Endothelial cell of umbilical vein (primary cell): ENCODE measurements at regions not wholly inside any gene's neighbourhood (a gene's known extent, or its start where the extent isn't known, plus 50 kb on each side); places are given as distances from the start of the nearest gene placed in this dataset.

ENCODE experiments used
- BruUV-seq: library from RNA; stranded (reverse); fragments of 400-500 nt; replicated peaks from 2 replicates; lab custom pipeline; 2021; lab: Mats Ljungman, UMichigan
- CTCF ChIA-PET: fragments of 300-600, 350-600 bp; sonication (Branson Sonifier 250); formaldehyde crosslinking; loops from one replicate; lab custom pipeline; 2021; ENCODE audit warnings: antibody characterized with exemption, inconsistent platforms; lab: Charles Lee
- POLR2A ChIA-PET: fragments of 300-600, 350-600 bp; sonication (Branson Sonifier 250); formaldehyde crosslinking; loops from one replicate; lab custom pipeline; 2021; ENCODE audit warnings: antibody characterized with exemption, inconsistent platforms; lab: Charles Lee
- DNase-seq: peaks from one replicate; pipeline ENCODE4 v3.0.0-alpha.2; 2011; ENCODE audit warnings: low read depth, low spot score
- FAIRE-seq: peaks from 2 replicates; lab custom pipeline; 2011; peaks lifted over from hg19 to GRCh38; lab: Jason Lieb, UNC
- H2AFZ ChIP-seq: 2 replicates; pipeline ENCODE4 v1.6.0; 2012; ENCODE audit warnings: low read depth, low read length, control low read depth, inconsistent platforms
- H3K27ac ChIP-seq: 2 replicates; pipeline ENCODE4 v1.5.1; 2011; ENCODE audit warnings: low read depth, mild to moderate bottlenecking, control low read depth, low read length, moderate library complexity; ENCODE audit not compliant: insufficient read depth
- H3K27me3 ChIP-seq, 2 experiments: 2 replicates each; pipeline versions ENCODE4 v1.6.0 to v1.6.1; 2011; ENCODE audit warnings: low read length in 2 of 2, mixed read lengths in 1 of 2; ENCODE audit not compliant: control insufficient read depth in 2 of 2, insufficient read depth in 2 of 2
- H3K36me3 ChIP-seq, 2 experiments: 2 replicates in 1 of 2; 3 replicates in 1 of 2; pipeline ENCODE4 v1.5.1; 2011; ENCODE audit warnings: low read length in 2 of 2, mild to moderate bottlenecking in 1 of 2, moderate library complexity in 1 of 2; ENCODE audit not compliant: control insufficient read depth in 2 of 2, insufficient read depth in 2 of 2; ENCODE audit errors: extremely low read depth in 1 of 2
- H3K4me1 ChIP-seq: 3 replicates; pipeline ENCODE4 v1.5.1; 2011; ENCODE audit warnings: mild to moderate bottlenecking, low read length; ENCODE audit not compliant: control insufficient read depth, insufficient read depth; ENCODE audit errors: extremely low read depth
- H3K4me2 ChIP-seq: 2 replicates; pipeline ENCODE4 v1.6.1; 2011; ENCODE audit warnings: low read length, control low read depth, mixed read lengths; ENCODE audit not compliant: insufficient read depth
- H3K4me3 ChIP-seq, 3 experiments: fragments of 200-600 bp in 1 of 3; sonication (generic), shearing (Covaris generic) in 1 of 3; replicated peaks in 1 of 3; 2 replicates each; pipeline ENCODE4 v1.5.1; 2011 to 2016; ENCODE audit warnings: control low read depth in 3 of 3, low read length in 3 of 3, mild to moderate bottlenecking in 2 of 3, inconsistent platforms in 1 of 3, low read depth in 1 of 3, moderate library complexity in 1 of 3; ENCODE audit not compliant: insufficient read depth in 1 of 3
- H3K79me2 ChIP-seq: 2 replicates; pipeline ENCODE4 v1.6.0; 2012; ENCODE audit warnings: low read length, inconsistent platforms; ENCODE audit not compliant: control insufficient read depth, insufficient read depth
- H3K9ac ChIP-seq: replicated peaks from 2 replicates; pipeline ENCODE3; 2011; ENCODE audit warnings: low read length, control low read depth; ENCODE audit not compliant: insufficient read depth; ENCODE audit errors: extremely low read depth
- H3K9me1 ChIP-seq: replicated peaks from 3 replicates; pipeline ENCODE4 v1.6.0; 2011; ENCODE audit warnings: mild to moderate bottlenecking, low read length; ENCODE audit not compliant: control insufficient read depth, insufficient read depth; ENCODE audit errors: extremely low read depth
- H3K9me3 ChIP-seq: replicated peaks from 2 replicates; pipeline ENCODE4 v1.5.1; 2012; ENCODE audit warnings: low read length, inconsistent platforms; ENCODE audit not compliant: control insufficient read depth, insufficient read depth
- H4K20me1 ChIP-seq: replicated peaks from 2 replicates; pipeline ENCODE3; 2011; ENCODE audit warnings: mild to moderate bottlenecking, low read length; ENCODE audit not compliant: control insufficient read depth, insufficient read depth; ENCODE audit errors: extremely low read depth
- EZH2 ChIP-seq: IDR thresholded peaks from 2 replicates; pipeline ENCODE4 v1.6.1; 2012; ENCODE audit warnings: borderline replicate concordance, low read depth, mild to moderate bottlenecking, moderate library complexity, low read length, inconsistent platforms; ENCODE audit not compliant: severe bottlenecking
- FOS ChIP-seq: IDR thresholded peaks from 2 replicates; pipeline ENCODE4 v1.6.1; 2011; ENCODE audit warnings: mild to moderate bottlenecking, low read length, moderate library complexity, borderline replicate concordance; ENCODE audit not compliant: insufficient read depth
- GATA2 ChIP-seq: IDR thresholded peaks from 2 replicates; pipeline ENCODE4 v1.7.0; 2011; ENCODE audit warnings: low read depth, mild to moderate bottlenecking, moderate library complexity, mixed read lengths, low read length; ENCODE audit not compliant: insufficient read length, insufficient read depth
- JUN ChIP-seq: IDR thresholded peaks from 2 replicates; pipeline ENCODE4 v1.6.1; 2011; ENCODE audit warnings: borderline replicate concordance, low read depth; ENCODE audit not compliant: insufficient read length, insufficient read depth
- MYC ChIP-seq: IDR thresholded peaks from one replicate; pipeline ENCODE4 v1.6.1; 2011; ENCODE audit warnings: mild to moderate bottlenecking, low read depth, low read length
- POLR2A ChIP-seq: IDR thresholded peaks from 2 replicates; pipeline ENCODE4 v1.6.1; 2012; ENCODE audit warnings: low read depth, mild to moderate bottlenecking, control low read depth, low read length
- POLR2AphosphoS5 ChIP-seq: IDR thresholded peaks from 2 replicates; pipeline ENCODE4 v1.6.1; 2012; ENCODE audit warnings: low read depth, mild to moderate bottlenecking, control low read depth, low read length, moderate library complexity; ENCODE audit not compliant: insufficient read depth
- dilution Hi-C: fragments of 300-500 bp; cut with MboI; formaldehyde crosslinking; loops from one replicate; pipeline ENCODE4 v1.15.0; 2019; ENCODE audit warnings: low sequenced_read_pairs; ENCODE audit not compliant: extremely low pct_ligation_motif_present
- intact Hi-C: fragments of 100-400 bp; cut with micrococcal nuclease; formaldehyde crosslinking; loops from one replicate; pipeline ENCODE4 v1.10.0; 2022
- TF ChIP-seq, protein P1 (sequence below), 2 donors: IDR thresholded peaks; 1 replicate in 1 of 2; 2 replicates in 1 of 2; pipeline ENCODE4 v1.5.1; 2011; ENCODE audit warnings: low read length in 2 of 2, mild to moderate bottlenecking in 2 of 2, moderate library complexity in 2 of 2, control low read depth in 1 of 2, inconsistent platforms in 1 of 2, low read depth in 1 of 2; ENCODE audit not compliant: insufficient read depth in 1 of 2; ENCODE audit errors: extremely low read depth in 1 of 2
- TF ChIP-seq, protein P2 (sequence below): IDR thresholded peaks from 2 replicates; pipeline ENCODE4 v1.6.1; 2011; ENCODE audit not compliant: insufficient read depth, insufficient read length

DNA sequence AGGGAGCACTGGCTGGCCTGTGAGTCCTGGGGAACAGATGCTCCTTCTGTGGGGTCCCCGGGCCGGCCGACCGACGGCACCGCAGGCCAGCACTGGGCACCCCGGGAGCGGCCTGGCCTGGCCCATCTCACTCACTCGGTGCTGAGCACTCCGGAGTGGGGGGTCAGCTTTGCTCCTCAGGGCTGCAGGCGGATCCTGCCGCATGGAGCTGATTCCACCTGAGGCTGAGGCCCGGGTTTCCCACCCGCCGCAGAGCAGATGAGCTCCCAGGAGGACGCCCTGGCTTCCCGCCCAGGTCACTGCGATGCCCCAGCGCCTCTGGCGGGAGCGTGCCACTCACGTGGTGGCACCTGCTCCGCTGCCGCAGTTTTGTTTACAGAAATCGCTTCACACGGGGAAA is 418.6 kb downstream of the GALR1 start:
- Histone ChIP-seq H3K4me2 (no peak overlapping the region), H2AFZ (no peak overlapping the region), H3K9me1 (no peaks in the 10 kb centered on the region), H3K27ac (no peak overlapping the region), H3K27me3 (no peaks in the 10 kb centered on the region), H3K4me1 (no peaks in the 10 kb centered on the region), H3K9me3 (peaks cover 5% of the 10 kb centered on the region), H3K36me3 (no peaks in the 10 kb centered on the region), H4K20me1 (no peaks in the 10 kb centered on the region), H3K79me2 (no peaks in the 10 kb centered on the region), H3K9ac (no peak overlapping the region), H3K4me3 (no peak overlapping the region)
- BruUV-seq, result no TSS peak
- DNase-seq, result no peak
- intact Hi-C loops (no loop called here), dilution Hi-C loops (no loop called here)
- POLR2A ChIA-PET, result no interaction called here
- TF ChIP-seq FOS (no peak), POLR2AphosphoS5 (no peak)
- CTCF ChIA-PET, result no interaction called here
- no peak for FAIRE-seq

DNA sequence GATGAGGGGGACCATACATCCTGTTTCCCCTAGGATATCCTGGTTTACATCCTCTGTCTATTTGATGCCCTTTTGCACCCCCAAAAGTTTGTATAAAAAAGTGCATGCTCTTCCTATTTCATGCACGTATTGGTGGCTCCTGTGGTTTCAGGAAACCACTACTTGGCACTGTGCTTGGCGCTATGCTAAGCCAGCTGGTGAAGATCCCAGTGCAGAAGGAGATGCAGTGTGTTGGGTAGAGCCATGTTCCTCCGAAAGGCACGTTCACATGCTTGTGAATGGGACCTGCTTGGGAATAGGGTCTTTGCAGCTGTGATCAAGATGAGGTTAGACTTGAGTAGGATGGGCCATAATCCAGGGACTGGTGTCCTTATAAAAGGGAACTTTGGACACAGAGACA is 419.7 kb downstream of the GALR1 start:
- intact Hi-C loops, result no loop called here
- Histone ChIP-seq H3K4me1 (no peaks in the 10 kb centered on the region), H3K36me3 (no peaks in the 10 kb centered on the region), H3K79me2 (no peaks in the 10 kb centered on the region), H3K27ac (no peak overlapping the region), H4K20me1 (no peaks in the 10 kb centered on the region), H3K27me3 (no peaks in the 10 kb centered on the region), H3K4me2 (no peak overlapping the region), H3K4me3 (no peak overlapping the region), H3K9me1 (no peaks in the 10 kb centered on the region), H3K9me3 (peaks cover 6% of the 10 kb centered on the region), H3K9ac (no peak overlapping the region), H2AFZ (no peak overlapping the region)
- DNase-seq (no peak), FAIRE-seq (no peak)
- dilution Hi-C loops, result no loop called here
- ChIA-PET POLR2A (no interaction called here), CTCF (no interaction called here)
- TF ChIP-seq MYC (no peak), POLR2AphosphoS5 (no peak), JUN (no peak), FOS (no peak), EZH2 (no peak), GATA2 (no peak), POLR2A (no peak)
- TF ChIP-seq, protein P1, sequence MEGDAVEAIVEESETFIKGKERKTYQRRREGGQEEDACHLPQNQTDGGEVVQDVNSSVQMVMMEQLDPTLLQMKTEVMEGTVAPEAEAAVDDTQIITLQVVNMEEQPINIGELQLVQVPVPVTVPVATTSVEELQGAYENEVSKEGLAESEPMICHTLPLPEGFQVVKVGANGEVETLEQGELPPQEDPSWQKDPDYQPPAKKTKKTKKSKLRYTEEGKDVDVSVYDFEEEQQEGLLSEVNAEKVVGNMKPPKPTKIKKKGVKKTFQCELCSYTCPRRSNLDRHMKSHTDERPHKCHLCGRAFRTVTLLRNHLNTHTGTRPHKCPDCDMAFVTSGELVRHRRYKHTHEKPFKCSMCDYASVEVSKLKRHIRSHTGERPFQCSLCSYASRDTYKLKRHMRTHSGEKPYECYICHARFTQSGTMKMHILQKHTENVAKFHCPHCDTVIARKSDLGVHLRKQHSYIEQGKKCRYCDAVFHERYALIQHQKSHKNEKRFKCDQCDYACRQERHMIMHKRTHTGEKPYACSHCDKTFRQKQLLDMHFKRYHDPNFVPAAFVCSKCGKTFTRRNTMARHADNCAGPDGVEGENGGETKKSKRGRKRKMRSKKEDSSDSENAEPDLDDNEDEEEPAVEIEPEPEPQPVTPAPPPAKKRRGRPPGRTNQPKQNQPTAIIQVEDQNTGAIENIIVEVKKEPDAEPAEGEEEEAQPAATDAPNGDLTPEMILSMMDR (IDR thresholded peaks at IDR 0.05; ENCODE audit: extremely low read depth in 1 of 2, insufficient read depth in 1 of 2, low read depth in 1 of 2, low read length in 2 of 2), result no peak
- TF ChIP-seq, protein P2, sequence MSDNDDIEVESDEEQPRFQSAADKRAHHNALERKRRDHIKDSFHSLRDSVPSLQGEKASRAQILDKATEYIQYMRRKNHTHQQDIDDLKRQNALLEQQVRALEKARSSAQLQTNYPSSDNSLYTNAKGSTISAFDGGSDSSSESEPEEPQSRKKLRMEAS, result no peak
- no TSS peak for BruUV-seq
